Gastroesophageal sphincter (tissue), 3 donors: ENCODE measurements at regions not wholly inside any gene's neighbourhood (a gene's known extent, or its start where the extent isn't known, plus 50 kb on each side); places are given as distances from the start of the nearest gene placed in this dataset.

Experiments
- POLR2AphosphoS5 ChIP-seq: sonication (generic); formaldehyde crosslinking; IDR thresholded peaks from one replicate; pipeline ENCODE4 v1.6.1; 2017; ENCODE audit warnings: antibody characterized with exemption
- TF ChIP-seq, protein P1 (sequence below), 4 experiments: fragments of 200-600 bp in 2 of 4; fragments of 450-650 bp in 2 of 4; sonication (generic) in 1 of 4; IDR thresholded peaks; one replicate each; pipeline ENCODE4 v1.5.1; 2017 to 2019; ENCODE audit warnings: antibody characterized with exemption in 4 of 4, mild to moderate bottlenecking in 2 of 4, moderate library complexity in 2 of 4

DNA sequence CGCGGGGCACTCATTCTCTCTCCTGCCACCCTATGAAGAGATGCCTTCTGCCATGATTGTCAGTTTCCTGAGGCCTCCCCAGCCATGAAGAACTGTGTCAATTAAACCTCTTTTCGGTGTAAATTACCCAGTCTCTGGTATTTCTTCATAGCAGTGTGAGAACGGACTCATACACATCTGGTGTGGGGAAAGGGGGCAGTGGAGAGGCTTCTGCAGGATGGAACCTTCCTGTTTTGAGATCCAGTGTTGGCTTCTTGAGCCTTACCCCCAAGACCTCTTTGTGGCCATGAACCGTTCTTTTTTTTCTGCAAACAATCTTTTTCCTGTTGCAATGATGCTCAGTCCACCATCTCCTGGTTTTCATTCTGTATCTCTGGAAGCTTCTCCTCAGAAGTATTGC is 248.4 kb downstream of the PRDM2 start:
- TF ChIP-seq, protein P1, sequence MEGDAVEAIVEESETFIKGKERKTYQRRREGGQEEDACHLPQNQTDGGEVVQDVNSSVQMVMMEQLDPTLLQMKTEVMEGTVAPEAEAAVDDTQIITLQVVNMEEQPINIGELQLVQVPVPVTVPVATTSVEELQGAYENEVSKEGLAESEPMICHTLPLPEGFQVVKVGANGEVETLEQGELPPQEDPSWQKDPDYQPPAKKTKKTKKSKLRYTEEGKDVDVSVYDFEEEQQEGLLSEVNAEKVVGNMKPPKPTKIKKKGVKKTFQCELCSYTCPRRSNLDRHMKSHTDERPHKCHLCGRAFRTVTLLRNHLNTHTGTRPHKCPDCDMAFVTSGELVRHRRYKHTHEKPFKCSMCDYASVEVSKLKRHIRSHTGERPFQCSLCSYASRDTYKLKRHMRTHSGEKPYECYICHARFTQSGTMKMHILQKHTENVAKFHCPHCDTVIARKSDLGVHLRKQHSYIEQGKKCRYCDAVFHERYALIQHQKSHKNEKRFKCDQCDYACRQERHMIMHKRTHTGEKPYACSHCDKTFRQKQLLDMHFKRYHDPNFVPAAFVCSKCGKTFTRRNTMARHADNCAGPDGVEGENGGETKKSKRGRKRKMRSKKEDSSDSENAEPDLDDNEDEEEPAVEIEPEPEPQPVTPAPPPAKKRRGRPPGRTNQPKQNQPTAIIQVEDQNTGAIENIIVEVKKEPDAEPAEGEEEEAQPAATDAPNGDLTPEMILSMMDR (IDR thresholded peaks at IDR 0.05) = no peak
- TF ChIP-seq POLR2AphosphoS5 = no peak
